GM12864 (cell line): ENCODE measurements at regions not wholly inside any gene's neighbourhood (a gene's known extent, or its start where the extent isn't known, plus 50 kb on each side); places are given as distances from the start of the nearest gene placed in this dataset.

ENCODE experiments used
- DNase-seq: peaks from one replicate; pipeline ENCODE4 v3.0.0-alpha.2; 2011; ENCODE audit warnings: low read depth
- H3K4me3 ChIP-seq: 2 replicates; pipeline ENCODE4 v1.5.1; 2011; ENCODE audit warnings: mild to moderate bottlenecking, low read depth, low read length, control low read depth
- TF ChIP-seq, protein P1 (sequence below): IDR thresholded peaks from 2 replicates; pipeline ENCODE4 v1.5.1; 2011; ENCODE audit warnings: low read depth, mild to moderate bottlenecking, moderate library complexity, low read length, control low read depth, inconsistent platforms; ENCODE audit errors: missing control alignments

GRCh38 chr2:128701418-128701817, 382.8 kb upstream of the HS6ST1 start:
- no peak overlapping the region for H3K4me3 ChIP-seq
- TF ChIP-seq, protein P1, sequence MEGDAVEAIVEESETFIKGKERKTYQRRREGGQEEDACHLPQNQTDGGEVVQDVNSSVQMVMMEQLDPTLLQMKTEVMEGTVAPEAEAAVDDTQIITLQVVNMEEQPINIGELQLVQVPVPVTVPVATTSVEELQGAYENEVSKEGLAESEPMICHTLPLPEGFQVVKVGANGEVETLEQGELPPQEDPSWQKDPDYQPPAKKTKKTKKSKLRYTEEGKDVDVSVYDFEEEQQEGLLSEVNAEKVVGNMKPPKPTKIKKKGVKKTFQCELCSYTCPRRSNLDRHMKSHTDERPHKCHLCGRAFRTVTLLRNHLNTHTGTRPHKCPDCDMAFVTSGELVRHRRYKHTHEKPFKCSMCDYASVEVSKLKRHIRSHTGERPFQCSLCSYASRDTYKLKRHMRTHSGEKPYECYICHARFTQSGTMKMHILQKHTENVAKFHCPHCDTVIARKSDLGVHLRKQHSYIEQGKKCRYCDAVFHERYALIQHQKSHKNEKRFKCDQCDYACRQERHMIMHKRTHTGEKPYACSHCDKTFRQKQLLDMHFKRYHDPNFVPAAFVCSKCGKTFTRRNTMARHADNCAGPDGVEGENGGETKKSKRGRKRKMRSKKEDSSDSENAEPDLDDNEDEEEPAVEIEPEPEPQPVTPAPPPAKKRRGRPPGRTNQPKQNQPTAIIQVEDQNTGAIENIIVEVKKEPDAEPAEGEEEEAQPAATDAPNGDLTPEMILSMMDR = no peak
- no peak for DNase-seq

DNA sequence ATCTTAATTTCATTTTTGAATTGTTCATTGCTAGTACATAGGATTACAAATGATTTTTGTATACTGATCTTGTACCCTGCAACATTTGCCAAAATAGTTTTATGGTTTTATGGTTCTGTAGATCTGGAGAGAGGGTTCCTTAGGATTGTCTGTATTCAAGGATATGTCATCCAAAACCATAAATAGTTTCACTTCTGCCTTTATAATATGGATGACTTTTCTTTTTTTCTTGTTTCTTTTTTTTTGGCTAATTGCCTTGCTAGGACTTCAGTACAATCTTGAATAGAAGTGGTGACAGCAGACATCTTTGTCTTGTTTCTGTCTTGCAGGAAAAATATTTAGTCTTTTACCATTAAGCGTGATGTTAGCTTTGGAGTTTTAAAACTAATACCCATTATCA, 383.9 kb upstream of the HS6ST1 start:
- no peak overlapping the region for H3K4me3 ChIP-seq
- no peak for DNase-seq
- TF ChIP-seq, protein P1 = no peak

DNA sequence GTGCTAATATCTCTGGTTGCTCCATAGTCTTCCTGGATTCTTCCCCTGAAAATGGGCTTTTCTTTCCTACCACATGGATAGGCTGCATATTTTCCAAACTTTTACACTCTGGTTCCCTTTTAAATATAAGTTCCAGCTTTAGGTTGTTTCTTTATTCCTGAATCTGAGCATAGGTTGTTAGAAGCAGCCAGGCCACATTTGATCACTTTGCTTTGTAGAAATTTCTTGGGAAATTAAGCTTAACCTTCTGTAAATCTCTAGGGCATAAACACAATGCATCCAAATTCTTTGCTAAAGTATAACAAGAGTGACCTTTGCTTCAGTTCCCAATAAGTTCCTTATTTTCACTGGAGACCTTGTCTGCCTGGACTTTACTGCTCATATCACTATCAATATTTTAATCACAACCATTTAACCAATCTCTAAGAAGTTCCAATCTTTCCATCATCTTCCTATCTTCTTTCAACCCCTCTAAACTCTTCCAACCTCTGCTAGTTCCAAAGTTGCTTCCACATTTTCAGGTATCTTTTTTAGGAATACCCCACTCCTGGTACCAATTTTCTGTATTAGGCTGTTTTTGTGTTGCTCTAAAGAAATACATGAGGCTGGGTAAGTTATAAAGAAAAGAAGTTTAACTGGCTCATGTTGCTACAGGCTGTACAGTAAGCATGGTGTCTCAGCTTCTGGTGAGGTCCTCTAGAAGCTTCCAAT, 389.6 kb upstream of the HS6ST1 start:
- TF ChIP-seq, protein P1 = no peak
- DNase-seq = no peak
- no peak overlapping the region for H3K4me3 ChIP-seq

DNA sequence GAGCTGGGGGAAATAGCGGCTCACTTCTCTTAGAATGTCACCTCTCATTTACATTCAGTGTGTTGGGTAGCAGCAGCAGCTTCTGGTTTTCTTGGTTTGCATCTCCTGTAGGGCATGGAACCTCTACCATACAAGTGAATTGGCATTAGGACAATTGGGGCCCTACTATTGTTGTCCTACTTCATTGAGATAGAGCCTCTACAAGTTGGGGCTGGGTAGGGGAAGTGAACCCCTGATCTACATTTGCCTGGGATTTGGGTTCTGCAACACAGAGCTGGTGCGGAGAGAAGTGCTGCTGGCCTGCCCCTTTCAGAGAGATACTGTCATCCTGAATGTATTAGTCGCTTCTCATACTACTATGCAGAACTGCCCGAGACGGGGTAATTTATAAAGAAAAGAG, 391.6 kb upstream of the HS6ST1 start:
- no peak overlapping the region for H3K4me3 ChIP-seq
- DNase-seq = no peak
- TF ChIP-seq, protein P1 = no peak

DNA sequence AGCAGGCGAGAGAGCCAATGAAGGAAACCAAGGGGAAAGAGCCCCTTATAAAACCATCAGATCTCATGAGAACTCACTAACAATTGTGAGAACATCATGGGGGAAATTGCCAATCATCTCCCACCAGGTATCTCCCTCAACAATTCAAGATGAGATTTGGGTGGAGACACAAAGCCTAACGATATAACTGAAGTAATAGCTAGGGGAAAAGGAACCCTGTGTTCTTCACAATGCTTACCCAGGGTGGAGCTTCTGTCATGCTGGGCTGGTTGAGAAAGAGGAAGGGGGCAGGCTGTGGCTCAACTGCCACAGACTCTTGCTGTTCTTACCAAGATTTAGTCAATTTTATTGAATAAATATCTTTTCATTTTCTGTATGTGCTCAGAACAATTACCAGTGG, 392.1 kb upstream of the HS6ST1 start:
- DNase-seq = no peak
- TF ChIP-seq, protein P1 = no peak
- no peak overlapping the region for H3K4me3 ChIP-seq

- H3K4me3 ChIP-seq = no peak overlapping the region
- DNase-seq = no peak
- TF ChIP-seq, protein P1 = no peak
Observed at GRCh38 chr2:128714285-128714684, 395.6 kb upstream of the HS6ST1 start.

GRCh38 chr2:128714851-128715312, 396.2 kb upstream of the HS6ST1 start:
- H3K4me3 ChIP-seq = no peak overlapping the region
- no peak for DNase-seq
- TF ChIP-seq, protein P1 = no peak
